ENCODE measurements at regions not wholly inside any gene's neighbourhood (a gene's known extent, or its start where the extent isn't known, plus 50 kb on each side); places are given as distances from the start of the nearest gene placed in this dataset.

- no peaks in the 10 kb centered on the region for H3K79me2 ChIP-seq (ENCODE audit: insufficient read depth, low read length)
- no peaks in the 10 kb centered on the region for H3K27me3 ChIP-seq (ENCODE audit: insufficient read depth, low read length, poor library complexity)
- H2AFZ ChIP-seq (ENCODE audit: low read depth, low read length): no peak overlapping the region
- H3K27ac ChIP-seq (ENCODE audit: low read length): no peak overlapping the region
- H3K9ac ChIP-seq (ENCODE audit: low read depth, low read length): no peak overlapping the region
- no peak for DNase-seq
- no peak for ATAC-seq (ENCODE audit: insufficient read depth, low read depth)
- H3K4me1 ChIP-seq (ENCODE audit: insufficient read depth, low read length): no peaks in the 10 kb centered on the region
- TF ChIP-seq CTCF (IDR thresholded peaks at IDR 0.05; ENCODE audit: borderline replicate concordance, extremely low read depth, low read length, poor library complexity, severe bottlenecking) (no peak), EZH2 (IDR thresholded peaks at IDR 0.05; ENCODE audit: borderline replicate concordance, low read depth, low read length, severe bottlenecking) (no peak)
- no peaks in the 10 kb centered on the region for H3K36me3 ChIP-seq (ENCODE audit: insufficient read depth, low read length)
- H3K4me3 ChIP-seq (ENCODE audit: low read depth in 1 of 2, low read length in 2 of 2): no peak overlapping the region
- H3K9me3 ChIP-seq (ENCODE audit: insufficient read depth, low read length, severe bottlenecking): no peaks in the 10 kb centered on the region
- no peak overlapping the region for H3K4me2 ChIP-seq (ENCODE audit: insufficient read depth, low read length)
- no peaks in the 10 kb centered on the region for H4K20me1 ChIP-seq (ENCODE audit: insufficient read depth, low read length)
Measured at GRCh38 chr18:47749600-47749973, 180.9 kb downstream of the SMAD2 start.

GRCh38 chr18:47748847-47749599 lies 181.4 kb downstream of the SMAD2 start:
- no peak for ATAC-seq (ENCODE audit: insufficient read depth, low read depth)
- TF ChIP-seq CTCF (IDR thresholded peaks at IDR 0.05; ENCODE audit: borderline replicate concordance, extremely low read depth, low read length, poor library complexity, severe bottlenecking) (peak; percentile 55), EZH2 (IDR thresholded peaks at IDR 0.05; ENCODE audit: borderline replicate concordance, low read depth, low read length, severe bottlenecking) (no peak)
- Histone ChIP-seq H3K79me2 (ENCODE audit: insufficient read depth, low read length) (no peaks in the 10 kb centered on the region), H3K4me2 (ENCODE audit: insufficient read depth, low read length) (no peak overlapping the region), H3K36me3 (ENCODE audit: insufficient read depth, low read length) (no peaks in the 10 kb centered on the region), H3K4me1 (ENCODE audit: insufficient read depth, low read length) (no peaks in the 10 kb centered on the region), H3K9ac (ENCODE audit: low read depth, low read length) (no peak overlapping the region), H4K20me1 (ENCODE audit: insufficient read depth, low read length) (no peaks in the 10 kb centered on the region), H3K27ac (ENCODE audit: low read length) (no peak overlapping the region), H3K27me3 (ENCODE audit: insufficient read depth, low read length, poor library complexity) (no peaks in the 10 kb centered on the region), H2AFZ (ENCODE audit: low read depth, low read length) (no peak overlapping the region), H3K4me3 (ENCODE audit: low read depth in 1 of 2, low read length in 2 of 2) (no peak overlapping the region), H3K9me3 (ENCODE audit: insufficient read depth, low read length, severe bottlenecking) (no peaks in the 10 kb centered on the region)
- no peak for DNase-seq

DNA sequence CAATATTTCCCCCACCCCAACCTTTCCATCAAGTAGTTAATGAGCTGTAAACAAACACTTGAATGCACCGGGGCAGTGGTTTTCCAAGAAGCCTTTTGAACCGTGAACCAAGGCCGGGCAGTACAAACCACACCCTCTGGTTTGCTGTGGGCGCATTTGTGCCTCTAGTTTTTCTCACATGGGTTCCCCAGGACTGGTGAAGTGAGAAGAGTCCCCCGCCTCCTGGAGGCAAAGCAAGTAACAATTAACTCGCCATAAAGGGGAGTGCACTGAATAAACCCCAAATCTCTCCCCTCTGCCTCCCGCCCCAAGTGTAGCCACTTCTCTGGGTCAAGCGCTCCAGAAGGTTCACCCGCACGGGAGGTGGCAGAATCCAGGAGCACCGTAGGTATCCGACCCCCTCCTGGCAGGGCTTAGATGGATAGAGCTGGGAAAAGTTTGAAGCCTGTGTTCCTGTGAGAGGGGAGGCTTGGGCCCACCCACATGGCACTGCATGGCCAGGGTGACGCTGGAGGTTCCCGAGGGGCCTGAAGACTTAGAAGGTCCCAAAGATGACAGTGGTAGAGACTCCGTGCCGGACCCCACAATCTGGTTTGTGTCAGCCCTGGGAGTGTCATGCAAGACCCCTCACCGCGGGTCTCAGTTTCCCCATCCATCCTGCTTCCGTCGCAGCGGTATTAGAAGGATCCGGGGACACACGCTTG lies 182.2 kb downstream of the SMAD2 start:
- Histone ChIP-seq H3K4me1 (ENCODE audit: insufficient read depth, low read length) (no peaks in the 10 kb centered on the region), H3K36me3 (ENCODE audit: insufficient read depth, low read length) (no peaks in the 10 kb centered on the region), H3K79me2 (ENCODE audit: insufficient read depth, low read length) (no peaks in the 10 kb centered on the region), H3K4me3 (ENCODE audit: low read depth in 1 of 2, low read length in 2 of 2) (no peak overlapping the region), H2AFZ (ENCODE audit: low read depth, low read length) (no peak overlapping the region), H3K9me3 (ENCODE audit: insufficient read depth, low read length, severe bottlenecking) (no peaks in the 10 kb centered on the region), H3K27me3 (ENCODE audit: insufficient read depth, low read length, poor library complexity) (no peaks in the 10 kb centered on the region), H3K27ac (ENCODE audit: low read length) (no peak overlapping the region), H3K9ac (ENCODE audit: low read depth, low read length) (no peak overlapping the region), H3K4me2 (ENCODE audit: insufficient read depth, low read length) (no peak overlapping the region), H4K20me1 (ENCODE audit: insufficient read depth, low read length) (no peaks in the 10 kb centered on the region)
- ATAC-seq (ENCODE audit: insufficient read depth, low read depth) (no peak), DNase-seq (no peak)
- no peak for TF ChIP-seq CTCF (IDR thresholded peaks at IDR 0.05; ENCODE audit: borderline replicate concordance, extremely low read depth, low read length, poor library complexity, severe bottlenecking)
- no peak for TF ChIP-seq EZH2 (IDR thresholded peaks at IDR 0.05; ENCODE audit: borderline replicate concordance, low read depth, low read length, severe bottlenecking)

Measured in DND-41 (cell line).